HuH-7.5 (cell line): ENCODE measurements at regions not wholly inside any gene's neighbourhood (a gene's known extent, or its start where the extent isn't known, plus 50 kb on each side); places are given as distances from the start of the nearest gene placed in this dataset.

Experiments used
- DNase-seq: peaks from one replicate; pipeline ENCODE4 v3.0.0; 2011; ENCODE audit warnings: low spot score

DNA sequence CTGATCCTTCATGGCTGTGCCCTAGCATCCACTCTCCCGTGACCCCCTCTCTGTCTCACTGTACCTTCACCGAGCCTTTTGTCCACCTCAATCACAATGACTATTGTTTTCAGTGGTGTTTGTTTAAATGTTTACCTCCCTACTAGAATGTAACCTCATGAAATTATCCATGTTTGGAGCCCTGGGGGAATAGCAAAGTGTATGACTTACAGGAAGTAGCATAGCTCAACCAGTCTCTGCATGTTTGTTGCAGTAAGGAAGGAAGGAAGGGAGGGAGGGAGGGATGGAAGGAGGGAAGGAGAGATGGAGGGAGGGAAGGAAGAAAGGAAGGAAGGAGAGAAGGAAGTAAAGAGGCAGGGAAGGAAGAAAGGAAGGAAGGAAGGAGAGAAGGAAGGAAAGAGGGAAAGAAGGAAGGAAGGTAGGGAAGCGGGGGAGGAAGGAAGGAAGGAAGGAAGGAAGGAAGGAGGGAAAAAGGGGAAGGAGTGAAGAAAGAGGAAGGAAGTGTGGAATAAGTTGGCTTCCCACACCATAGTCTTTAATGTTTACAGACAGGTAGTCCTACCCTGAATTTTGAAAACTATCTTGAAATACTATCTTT, 421.4 kb downstream of the COG6 start:
- DNase-seq, result no peak

DNA sequence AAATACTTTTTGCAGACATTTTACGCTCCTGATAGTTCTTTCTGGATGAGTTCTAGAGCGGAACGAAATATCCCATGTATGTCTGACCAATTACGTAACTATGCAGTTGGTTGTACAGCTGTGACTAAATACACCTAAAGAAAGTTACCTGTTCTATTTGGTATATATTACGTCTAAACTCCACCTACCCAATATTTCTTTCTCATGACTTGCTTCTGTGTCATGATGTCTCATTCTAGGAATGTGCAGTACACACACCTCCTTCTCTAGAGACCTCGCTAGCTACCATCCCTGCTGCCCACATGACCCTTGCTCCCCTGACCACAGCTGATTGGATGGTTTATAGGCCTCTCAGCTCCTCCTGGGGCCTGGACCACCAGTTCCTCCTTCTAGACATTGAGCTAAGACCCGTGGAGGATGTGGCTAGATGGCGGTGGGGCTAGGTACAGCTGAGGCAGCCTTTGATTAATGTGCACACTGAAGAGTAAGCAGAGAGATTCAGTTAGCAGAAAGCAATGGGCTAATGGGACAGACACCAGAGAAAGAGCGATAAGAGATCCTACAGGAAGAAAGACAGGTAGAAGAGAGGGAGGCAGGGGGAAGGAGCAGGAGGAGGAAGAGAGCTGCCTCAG, 422.1 kb downstream of the COG6 start:
- DNase-seq, result no peak

DNA sequence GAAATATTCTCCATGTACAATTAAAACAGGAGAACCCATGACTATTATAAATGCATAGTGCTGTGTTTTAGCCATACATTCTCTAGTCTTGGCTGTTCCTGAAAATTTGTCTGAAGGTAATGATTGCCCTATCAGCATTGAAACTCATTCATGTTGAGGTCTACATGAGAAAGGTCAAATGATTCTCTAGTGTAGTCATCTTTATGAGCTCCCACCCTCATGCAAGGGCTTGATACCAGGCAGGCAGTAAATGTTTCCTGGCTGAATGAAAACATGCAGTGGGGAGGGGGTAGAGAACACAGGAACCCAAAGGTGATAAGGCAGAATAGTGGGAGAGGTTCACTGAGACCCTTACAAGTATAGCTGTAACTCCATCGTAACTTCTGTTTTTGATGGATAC, 424.3 kb downstream of the COG6 start:
- no peak for DNase-seq

DNA sequence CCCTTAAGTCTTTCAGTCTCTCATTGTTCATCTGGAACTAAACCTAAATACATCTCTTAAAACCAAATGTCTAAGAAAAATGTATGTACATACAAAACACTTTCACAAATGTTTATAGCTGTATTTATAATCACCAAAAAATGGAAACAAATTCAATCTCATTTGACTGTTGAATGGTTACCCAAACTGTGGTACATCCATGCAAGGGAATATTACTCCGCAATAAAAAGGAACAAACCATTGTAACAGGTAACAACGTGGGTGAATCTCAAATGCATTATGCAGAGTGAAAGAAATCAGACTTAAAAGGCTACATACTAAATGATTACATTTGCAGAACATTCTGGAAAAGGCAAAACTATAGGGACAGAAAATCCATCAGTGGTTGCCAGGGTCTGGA, 425.2 kb downstream of the COG6 start:
- DNase-seq, result no peak

DNA sequence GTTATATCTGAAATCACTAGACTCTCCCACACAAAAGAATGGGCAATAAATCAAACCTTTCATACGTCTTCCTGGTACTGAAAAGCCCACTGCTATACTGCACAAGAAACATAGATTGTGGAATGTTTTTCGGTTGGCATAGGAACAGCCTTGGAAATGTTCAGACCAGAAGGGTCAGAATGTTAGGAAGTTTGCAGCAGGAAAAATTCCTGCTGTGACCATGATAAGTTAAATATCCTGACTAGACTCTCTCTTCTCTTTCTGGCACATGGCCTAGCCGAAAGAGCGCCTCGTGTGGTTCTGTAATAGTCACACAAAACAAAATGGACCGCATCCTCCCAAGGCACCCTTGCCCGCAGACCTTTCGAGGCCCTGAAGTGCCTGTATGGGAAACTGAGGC, 427.2 kb downstream of the COG6 start:
- DNase-seq, result no peak

DNA sequence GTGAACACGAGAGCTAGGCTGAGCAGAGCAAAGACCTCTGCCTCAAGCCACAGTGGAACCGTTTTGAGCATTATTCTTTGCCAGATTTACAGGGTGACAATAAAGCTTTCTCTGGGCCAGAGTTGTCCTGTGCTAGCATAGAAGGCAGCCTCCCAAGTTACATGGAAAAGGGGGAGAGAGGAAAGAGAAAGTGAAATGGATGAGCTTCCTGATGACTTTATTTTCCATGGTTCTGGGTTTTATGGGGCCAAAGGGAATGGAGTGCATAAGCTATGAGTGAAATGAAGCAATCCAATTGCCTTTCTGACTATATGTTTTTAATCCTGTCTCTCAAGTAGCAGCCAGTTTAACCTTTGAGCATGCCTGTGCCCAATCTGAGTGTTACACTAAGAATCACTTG, 428.4 kb downstream of the COG6 start:
- no peak for DNase-seq

DNA sequence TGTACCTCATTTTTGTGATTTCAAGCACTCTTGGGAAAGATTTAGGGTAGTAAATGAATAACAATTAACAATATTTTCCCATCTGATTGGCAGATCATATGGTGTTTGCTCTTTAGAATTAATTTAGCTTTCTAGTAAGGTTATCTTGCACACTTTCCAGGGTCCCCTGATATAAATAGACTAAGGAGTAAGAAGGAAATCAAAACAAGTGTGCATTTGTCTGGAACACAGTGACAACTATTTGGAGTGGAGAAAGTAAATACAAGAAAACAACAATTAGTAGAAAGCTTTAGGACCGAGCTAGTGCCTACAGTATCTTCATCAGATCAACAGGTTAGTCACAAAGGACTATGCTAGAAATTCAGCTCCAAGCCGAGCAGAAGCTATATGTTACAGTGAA, 429.5 kb downstream of the COG6 start:
- DNase-seq, result no peak

DNA sequence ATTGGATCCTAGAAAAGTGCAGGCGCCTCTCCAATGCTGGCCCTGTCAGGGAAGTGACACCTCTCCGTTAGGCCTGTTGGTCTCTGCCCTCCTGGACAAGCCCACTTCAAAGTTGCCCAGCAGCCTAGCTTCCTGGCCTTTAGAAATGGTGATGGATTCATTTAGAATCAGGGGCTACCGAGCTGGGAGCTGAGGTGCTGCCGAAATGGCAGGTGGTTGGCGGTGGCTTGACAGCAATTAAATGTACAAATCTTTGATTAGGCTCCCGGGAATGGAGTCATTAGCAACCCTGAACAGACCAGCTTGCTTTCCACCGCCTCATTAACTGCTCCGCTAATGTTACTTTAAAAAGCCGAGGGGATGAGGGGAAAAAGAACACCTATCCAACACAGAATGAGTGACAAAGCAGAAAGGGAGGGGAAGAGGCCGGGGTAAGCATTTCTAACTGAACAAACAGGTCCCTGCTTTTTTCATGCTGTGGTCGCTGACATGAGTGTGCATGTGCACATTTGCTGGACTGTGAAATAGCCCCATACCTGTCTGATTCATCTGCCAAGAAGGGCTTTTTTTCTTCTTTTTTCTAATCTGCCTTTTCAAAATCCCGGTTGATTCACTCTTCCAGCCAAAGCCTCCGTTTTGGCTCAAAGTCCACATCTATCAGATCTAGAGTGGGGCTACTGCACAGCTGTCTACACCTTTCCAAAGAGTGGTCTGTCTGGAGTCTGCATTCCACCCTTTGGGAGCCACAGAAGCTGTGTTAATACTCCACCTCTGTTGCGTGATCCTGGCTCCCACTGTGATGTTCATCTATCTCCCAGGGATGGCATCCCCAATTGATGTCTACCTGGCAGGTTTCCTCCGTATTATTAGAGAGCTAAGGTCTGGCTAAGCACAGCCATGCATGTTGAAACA, 431.9 kb downstream of the COG6 start:
- no peak for DNase-seq

DNA sequence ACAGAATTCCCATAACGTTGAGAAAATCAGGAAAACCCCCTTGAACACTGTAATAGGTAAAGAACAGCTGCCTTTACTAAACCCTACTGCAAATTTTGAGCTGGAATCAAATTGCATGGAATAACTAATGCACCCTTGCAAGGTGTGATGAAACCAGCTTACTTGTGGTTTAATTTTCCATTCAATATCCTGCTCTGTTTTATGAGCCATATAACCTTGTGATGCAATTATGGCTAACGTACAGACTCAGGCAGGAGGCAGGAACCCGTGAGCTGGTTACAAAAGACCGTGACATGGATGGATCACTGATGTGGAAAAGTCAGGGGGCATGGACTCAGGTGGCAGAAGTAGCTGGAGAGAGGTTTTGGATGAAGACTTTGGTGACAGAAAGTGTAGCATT, 438.6 kb downstream of the COG6 start:
- DNase-seq, result no peak

DNA sequence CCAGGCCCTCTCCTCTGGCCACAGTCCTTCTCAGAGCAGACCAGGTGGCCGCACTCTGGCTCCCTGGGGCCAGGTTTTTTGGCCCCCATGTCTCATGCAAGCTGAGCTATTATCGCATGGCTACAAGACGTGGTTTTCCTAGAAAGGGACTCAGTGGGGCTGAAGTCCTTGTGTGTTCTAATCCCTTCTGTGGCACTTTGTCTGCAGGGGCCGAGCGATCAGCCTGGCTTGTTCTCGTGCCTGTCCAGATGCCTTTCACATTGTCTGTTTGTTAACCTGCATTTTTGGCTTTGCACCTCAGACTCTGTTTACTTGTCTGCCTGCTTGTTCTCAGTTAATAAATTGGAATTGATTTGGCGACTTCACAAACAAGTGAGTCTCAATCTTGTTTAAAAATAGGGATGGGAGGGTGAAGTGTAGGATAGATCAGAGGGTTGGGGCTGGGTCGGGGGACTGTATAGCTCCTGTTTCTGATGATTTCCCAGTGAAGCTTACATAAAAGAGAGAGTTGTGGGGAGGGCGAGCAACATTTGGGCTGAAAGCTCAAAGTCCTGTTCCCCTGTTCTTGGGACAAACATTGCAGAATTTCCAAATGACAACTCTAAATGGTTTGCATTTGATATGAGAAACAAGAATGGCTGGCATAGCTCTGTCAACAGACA, 440.4 kb downstream of the COG6 start:
- no peak for DNase-seq

DNA sequence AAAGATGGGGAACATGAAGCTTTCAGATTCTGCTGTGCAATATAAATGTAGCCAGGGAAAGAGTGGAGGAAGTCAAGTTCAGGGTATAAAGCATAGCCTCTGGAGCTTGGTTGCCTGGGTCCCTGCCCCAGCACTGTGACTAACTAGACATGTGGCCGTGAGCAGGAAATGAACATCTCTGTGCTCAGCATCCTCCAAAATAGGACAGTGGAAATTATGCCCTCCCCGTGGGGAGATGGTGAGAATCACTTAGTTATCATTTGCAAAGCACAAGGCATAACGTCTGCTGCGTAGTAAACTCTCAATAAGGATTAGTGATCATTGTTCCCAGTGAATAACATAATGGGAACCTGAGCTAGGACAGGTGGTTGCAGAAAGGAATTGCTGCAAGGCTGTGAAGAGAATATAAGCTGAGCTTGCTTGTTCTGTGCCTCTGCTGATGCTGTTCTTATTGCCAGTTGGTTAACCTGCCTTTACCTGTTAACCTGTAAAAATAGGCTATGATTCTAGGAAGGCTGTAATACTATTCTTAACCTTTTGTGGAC, 441.0 kb downstream of the COG6 start:
- no peak for DNase-seq

DNA sequence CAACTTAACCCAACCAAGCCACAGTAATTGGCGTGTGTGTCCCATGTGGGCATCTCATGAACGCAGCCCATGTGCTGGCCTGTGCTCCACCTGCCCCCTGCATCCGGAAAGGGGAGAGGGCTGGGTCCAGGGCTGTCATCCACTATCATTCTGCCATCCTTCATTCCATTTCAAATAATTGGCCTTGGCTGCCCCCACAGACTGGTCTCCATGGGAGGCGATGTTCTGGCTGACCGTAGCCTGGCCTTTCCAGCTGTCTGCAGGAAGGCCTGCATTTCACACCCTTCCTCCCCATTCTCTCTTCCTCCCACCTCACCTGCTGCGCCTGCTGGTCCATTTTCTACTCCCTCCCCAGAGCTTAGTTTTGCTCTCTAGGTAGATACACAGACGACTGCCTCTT, 442.8 kb downstream of the COG6 start:
- no peak for DNase-seq

DNA sequence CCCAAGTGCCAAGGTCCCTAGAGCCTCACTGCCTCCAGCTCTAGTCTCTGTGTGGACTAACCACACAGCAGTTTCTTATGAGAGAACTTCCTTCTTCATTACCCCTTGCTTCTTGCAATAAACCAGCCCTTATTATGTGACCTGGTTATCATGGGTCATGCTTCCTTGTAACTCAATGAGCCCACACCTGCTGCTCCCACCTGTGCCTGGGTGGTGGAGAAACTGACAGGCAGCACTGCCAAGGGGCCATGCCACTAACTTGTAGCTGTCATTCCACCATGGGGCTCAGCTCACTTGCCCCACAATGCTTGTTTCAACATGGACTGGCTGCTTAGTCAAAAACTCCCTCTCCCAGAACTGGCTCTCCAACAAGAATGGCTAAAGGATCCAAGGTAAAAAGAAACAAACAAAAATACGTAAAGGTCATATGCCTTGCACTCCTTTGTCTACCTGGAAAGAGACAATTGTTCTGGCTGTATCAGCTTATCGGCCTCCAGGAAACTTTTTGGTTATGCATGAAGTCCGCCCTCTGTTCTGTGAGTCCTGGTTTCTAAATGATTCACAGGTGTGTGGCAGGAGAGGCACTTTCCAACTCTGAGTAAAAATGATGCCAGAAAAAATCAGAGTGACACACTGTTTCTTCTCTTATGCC, 446.4 kb downstream of the COG6 start:
- DNase-seq, result no peak

DNA sequence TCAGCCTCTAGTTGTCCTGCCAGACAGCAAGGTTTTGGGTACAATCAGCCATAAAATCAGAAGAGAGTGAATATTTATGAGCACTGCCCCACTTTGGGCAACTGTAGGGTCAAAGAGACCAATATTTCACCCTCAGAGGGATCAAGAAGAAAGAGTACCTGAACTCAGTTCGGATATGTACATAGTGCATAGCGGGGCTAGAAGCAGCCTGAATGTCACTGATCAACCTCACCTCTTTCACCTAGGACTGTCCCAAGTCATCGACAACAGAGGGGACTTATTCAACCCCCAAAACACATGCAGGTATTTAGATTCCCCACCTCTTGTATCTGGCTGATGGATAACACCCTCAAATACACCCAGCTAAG, 446.9 kb downstream of the COG6 start:
- DNase-seq, result no peak

DNA sequence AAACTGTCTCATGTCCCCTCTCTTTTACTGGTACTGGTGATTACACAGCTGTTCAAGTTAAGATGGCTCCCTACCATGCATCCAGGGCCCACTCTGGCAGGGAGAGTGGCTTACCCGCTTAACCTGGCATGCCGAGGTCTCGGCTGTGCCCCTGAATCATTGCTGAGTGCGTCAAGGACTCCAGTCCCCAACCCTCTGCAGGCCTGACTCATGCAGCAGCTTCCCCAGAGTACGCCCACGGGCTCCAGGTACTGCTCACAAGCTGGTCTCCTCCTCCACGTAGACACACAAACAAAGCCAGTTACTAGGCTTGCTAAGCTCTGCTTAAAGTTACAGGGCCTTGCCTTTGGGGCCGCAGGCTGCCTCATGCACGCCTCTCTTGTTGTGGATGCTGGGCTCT, 447.4 kb downstream of the COG6 start:
- DNase-seq, result no peak

DNA sequence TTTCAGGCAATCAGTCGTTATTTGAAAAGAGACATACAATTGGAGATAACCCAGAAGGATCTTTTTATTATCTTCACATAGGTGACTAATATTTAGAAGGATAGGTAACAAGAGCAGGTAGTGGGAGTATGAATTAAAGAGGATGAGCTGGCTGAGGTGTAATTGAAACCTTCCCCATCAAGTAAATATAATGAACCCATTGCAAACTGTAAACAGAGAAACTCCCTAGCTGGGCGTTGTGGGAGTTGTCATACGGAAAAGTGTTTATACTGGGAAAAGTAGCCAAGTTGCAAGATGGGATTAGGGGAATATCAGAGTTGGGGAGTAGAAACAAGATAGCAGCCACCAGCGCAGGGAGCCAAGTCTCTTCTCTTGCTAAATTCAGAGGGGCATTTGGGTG, 448.4 kb downstream of the COG6 start:
- no peak for DNase-seq

DNA sequence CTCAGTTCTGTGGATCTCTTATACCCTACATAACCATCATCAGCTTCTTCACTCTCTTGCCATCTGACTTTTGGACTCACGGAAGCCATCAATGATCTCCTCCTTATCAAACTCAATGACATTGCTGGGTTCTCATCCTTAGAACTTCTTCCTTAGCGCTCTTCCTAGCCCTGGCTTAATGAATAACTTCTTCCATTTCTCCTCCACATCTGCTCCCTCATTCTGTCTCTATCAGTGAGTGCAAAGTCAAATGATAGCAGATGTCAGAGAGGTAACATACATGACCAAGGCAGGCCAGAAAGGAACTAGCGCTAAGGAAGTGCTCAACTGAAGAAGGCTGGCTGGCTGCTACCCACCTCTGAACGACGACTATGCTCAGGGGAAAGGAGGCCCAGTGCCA, 449.8 kb downstream of the COG6 start:
- no peak for DNase-seq

DNA sequence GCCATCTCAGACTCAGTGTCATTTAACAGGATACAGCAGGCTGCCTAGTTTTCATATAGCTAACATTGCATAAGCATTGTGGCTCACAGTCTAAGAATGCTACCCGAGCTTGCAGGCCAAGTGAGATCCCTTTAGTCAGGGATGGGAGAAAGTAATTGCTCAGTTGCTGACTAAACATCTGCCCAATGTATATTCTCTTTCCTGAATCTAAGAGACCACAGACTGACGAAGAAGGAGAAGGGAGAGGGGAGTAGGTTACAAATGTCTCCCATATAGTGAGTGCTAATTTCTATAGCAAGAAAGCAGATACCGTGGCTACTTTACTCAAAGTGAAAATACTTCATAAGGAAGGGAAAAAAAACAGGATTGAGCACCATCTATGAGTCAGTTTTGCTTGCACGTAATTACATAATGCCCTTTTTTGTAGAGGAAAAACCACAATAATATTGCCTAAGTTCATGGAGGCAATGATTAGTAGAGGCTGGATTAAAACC, 453.9 kb downstream of the COG6 start:
- DNase-seq, result no peak

DNA sequence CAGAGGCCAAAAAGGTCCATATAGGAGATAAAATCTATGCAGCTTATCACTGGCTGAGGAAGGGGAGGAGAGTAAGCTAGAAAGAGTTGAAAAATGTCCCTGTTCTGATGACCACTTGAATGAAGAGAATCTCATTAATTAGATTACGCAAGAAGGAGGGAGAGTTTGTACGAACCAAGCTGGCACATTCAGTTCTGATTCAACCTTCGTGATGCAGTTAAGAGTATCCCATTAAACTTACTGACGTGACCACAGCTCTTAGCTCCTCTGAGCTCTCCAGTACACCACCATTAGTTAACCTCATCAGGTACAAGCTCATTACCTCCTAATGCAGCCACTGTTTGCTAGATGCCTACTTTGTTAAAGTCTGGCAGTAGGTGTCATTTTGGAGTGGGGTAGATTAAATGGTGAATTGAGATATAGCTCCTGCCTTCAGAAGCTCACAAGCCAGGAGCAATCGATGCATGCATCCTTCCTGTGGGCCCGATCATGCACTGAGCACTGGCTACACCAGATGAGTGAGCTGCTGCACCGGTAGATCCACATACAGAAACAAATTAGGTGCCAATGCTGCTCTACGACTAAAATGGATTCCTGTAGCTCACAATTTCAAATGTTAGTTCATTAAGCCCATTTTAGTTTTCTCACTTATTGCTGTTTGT, 458.3 kb downstream of the COG6 start:
- DNase-seq, result no peak

DNA sequence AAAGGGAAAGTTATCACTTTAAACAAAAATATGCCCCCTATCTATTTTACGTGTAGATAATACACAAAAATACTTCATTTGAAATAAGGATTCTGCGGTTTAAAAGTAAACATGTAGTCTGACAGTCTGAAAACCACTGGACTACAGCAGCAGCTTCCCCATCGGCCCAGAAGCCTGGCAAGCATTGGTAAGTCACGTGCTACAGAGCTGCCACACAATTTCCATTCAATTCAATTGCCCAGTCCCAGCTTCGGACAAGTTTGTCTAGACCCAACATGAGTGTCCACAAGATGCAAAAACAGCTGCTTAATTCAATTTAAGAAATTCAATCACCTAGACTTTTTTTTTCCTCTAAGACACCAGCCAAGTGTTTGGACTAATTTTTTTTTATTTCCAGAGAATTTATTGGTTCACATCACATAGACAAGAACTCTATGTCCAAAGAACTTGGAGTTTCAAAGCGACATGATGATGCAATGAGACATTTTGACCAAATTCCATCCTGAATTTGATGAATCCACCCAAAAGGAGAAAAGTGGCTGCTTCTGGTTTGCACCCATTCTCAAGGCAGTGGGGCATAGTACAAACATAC, 458.9 kb downstream of the COG6 start:
- DNase-seq, result no peak

DNA sequence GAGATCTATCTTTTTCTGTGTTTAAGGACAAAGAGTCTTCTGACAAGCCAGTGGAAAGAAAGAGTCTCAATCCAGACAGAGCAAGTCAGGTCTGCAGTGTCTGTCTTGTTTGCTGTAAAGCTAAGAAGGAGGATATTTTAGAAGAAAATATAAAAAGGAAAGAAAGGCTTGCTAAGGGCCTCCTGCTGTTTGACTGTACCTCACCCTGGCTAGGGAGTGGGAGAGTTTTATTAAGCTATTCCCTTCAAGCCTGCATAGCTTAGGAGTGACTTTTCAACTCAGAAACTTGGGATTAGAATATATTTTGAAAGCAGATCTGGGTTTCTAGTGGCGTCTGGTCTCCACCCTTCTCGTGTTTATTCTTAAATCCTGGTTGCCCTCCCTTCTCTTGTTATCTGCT, 460.0 kb downstream of the COG6 start:
- no peak for DNase-seq
